PC-3 (cell line): ENCODE measurements at regions not wholly inside any gene's neighbourhood (a gene's known extent, or its start where the extent isn't known, plus 50 kb on each side); places are given as distances from the start of the nearest gene placed in this dataset.
"Not testable (repeated sequence)": the region's sequence is repeated elsewhere in the genome, so short reads cannot be mapped to it uniquely, and the experiment has no call there.

ENCODE experiments used
- ATAC-seq: fragments of 200-7000 bp; cut with Tn5 transposase; 2 replicates; pipeline ENCODE4 v1.9.1; 2020; ENCODE audit warnings: mild to moderate bottlenecking, moderate library complexity
- BruUV-seq: library from RNA; stranded (reverse); fragments of 400-500 nt; replicated peaks from 2 replicates; lab custom pipeline; 2021; lab: Mats Ljungman, UMichigan
- CTCF ChIA-PET: fragments of 300-600 bp; sonication (Branson Sonifier 250); formaldehyde crosslinking; loops from one replicate; lab custom pipeline; 2022; ENCODE audit warnings: antibody characterized with exemption; lab: Charles Lee
- POLR2A ChIA-PET: fragments of 300-600 bp; sonication (Branson Sonifier 250); formaldehyde crosslinking; loops from one replicate; lab custom pipeline; 2022; ENCODE audit warnings: antibody characterized with exemption; ENCODE audit not compliant: unreplicated experiment; lab: Charles Lee
- DNase-seq: peaks from one replicate; pipeline ENCODE4 v3.0.0-alpha.2; 2015
- H2AFZ ChIP-seq: fragments of 300-600 bp; sonication (generic); 2 replicates; pipeline ENCODE4 v1.6.0; 2016; ENCODE audit warnings: antibody characterized with exemption, low read length
- H3F3A ChIP-seq: fragments of 300-600 bp; sonication (generic); one replicate; pipeline ENCODE4 v1.6.0; 2017; ENCODE audit warnings: antibody characterized with exemption, low read length, control low read depth, mild to moderate bottlenecking; ENCODE audit not compliant: unreplicated experiment
- H3K27ac ChIP-seq: fragments of 300-600 bp; sonication (generic); 2 replicates; pipeline ENCODE4 v1.5.1; 2016; ENCODE audit warnings: mild to moderate bottlenecking, low read length
- H3K27me3 ChIP-seq: fragments of 300-600 bp; sonication (generic); 2 replicates; pipeline ENCODE4 v1.6.1; 2016; ENCODE audit warnings: low read length, mixed read lengths
- H3K36me3 ChIP-seq: fragments of 300-600 bp; sonication (generic); 2 replicates; pipeline ENCODE4 v1.6.1; 2016; ENCODE audit warnings: low read depth, mixed run types, low read length, mixed read lengths
- H3K4me1 ChIP-seq: fragments of 300-600 bp; sonication (generic); 2 replicates; pipeline ENCODE4 v1.5.1; 2016; ENCODE audit warnings: low read length; ENCODE audit not compliant: insufficient read depth
- H3K4me2 ChIP-seq: fragments of 300-600 bp; sonication (generic); 2 replicates; pipeline ENCODE4 v1.6.0; 2016; ENCODE audit warnings: low read length
- H3K4me3 ChIP-seq: fragments of 300-600 bp; sonication (generic); 2 replicates; pipeline ENCODE4 v1.5.1; 2016; ENCODE audit warnings: mild to moderate bottlenecking, low read length, mixed read lengths
- H3K79me2 ChIP-seq: fragments of 300-600 bp; sonication (generic); 2 replicates; pipeline ENCODE4 v1.6.1; 2017; ENCODE audit warnings: low read length, mixed read lengths
- H3K9ac ChIP-seq: fragments of 300-600 bp; sonication (generic); 2 replicates; pipeline ENCODE4 v1.6.0; 2016; ENCODE audit warnings: mild to moderate bottlenecking, low read length
- H3K9me2 ChIP-seq: fragments of 300-600 bp; sonication (generic); replicated peaks from 2 replicates; pipeline ENCODE4 v1.6.1; 2016; ENCODE audit warnings: mixed run types, low read length, mixed read lengths
- H3K9me3 ChIP-seq: fragments of 300-600 bp; sonication (generic); 2 replicates; pipeline ENCODE4 v1.6.1; 2016; ENCODE audit warnings: low read length, mixed read lengths
- H4K20me1 ChIP-seq: fragments of 300-600 bp; sonication (generic); 2 replicates; pipeline ENCODE4 v1.6.1; 2016; ENCODE audit warnings: low read length, mixed read lengths
- EZH2 ChIP-seq: fragments of 300-600 bp; sonication (generic); IDR thresholded peaks from one replicate; pipeline ENCODE4 v1.6.1; 2017; ENCODE audit warnings: antibody characterized with exemption, mild to moderate bottlenecking, low read length; ENCODE audit not compliant: unreplicated experiment
- EZH2phosphoT487 ChIP-seq: fragments of 300-600 bp; sonication (generic); IDR thresholded peaks from 2 replicates; pipeline ENCODE4 v1.6.1; 2018; ENCODE audit warnings: mild to moderate bottlenecking, antibody characterized with exemption, low read length, borderline replicate concordance
- intact Hi-C: fragments of 100-400 bp; cut with micrococcal nuclease; formaldehyde crosslinking; loops from 2 replicates; pipeline ENCODE4 v1.9.0; 2023
- TF ChIP-seq, protein P1 (sequence below): fragments of 300-600 bp; sonication (generic); conservative IDR thresholded peaks from 2 replicates; pipeline ENCODE4 v1.5.1; 2017; ENCODE audit warnings: antibody characterized with exemption, low read depth, mild to moderate bottlenecking, low read length

DNA sequence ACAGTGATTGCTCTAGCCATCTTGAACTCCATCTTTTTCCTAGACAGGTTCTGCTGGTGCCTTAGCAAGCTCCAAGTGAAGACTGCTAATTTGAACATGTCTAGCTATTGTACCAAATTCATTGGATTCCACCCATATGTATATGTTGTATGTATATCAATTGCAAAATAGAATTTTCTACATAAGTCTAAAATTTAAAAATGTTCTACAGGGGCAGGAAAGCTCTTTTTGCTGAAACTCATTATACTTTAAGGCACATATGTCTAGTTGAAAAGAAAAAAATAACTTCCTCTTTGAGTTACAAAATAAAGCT, 845.3 kb downstream of the MCTP2 start:
- DNase-seq (no peak), ATAC-seq (no peak)
- Histone ChIP-seq H3K36me3 (no peaks in the 10 kb centered on the region), H3K27ac (no peak overlapping the region), H3K9me2 (no peaks in the 10 kb centered on the region), H3K4me2 (no peak overlapping the region), H3K4me1 (no peaks in the 10 kb centered on the region), H4K20me1 (no peaks in the 10 kb centered on the region), H3K79me2 (no peaks in the 10 kb centered on the region), H2AFZ (no peak overlapping the region), H3K27me3 (peaks cover 39% of the 10 kb centered on the region), H3K9me3 (no peaks in the 10 kb centered on the region), H3K9ac (no peak overlapping the region), H3F3A (no peaks in the 10 kb centered on the region), H3K4me3 (no peak overlapping the region)
- intact Hi-C loops, result no loop called here
- TF ChIP-seq, protein P1, sequence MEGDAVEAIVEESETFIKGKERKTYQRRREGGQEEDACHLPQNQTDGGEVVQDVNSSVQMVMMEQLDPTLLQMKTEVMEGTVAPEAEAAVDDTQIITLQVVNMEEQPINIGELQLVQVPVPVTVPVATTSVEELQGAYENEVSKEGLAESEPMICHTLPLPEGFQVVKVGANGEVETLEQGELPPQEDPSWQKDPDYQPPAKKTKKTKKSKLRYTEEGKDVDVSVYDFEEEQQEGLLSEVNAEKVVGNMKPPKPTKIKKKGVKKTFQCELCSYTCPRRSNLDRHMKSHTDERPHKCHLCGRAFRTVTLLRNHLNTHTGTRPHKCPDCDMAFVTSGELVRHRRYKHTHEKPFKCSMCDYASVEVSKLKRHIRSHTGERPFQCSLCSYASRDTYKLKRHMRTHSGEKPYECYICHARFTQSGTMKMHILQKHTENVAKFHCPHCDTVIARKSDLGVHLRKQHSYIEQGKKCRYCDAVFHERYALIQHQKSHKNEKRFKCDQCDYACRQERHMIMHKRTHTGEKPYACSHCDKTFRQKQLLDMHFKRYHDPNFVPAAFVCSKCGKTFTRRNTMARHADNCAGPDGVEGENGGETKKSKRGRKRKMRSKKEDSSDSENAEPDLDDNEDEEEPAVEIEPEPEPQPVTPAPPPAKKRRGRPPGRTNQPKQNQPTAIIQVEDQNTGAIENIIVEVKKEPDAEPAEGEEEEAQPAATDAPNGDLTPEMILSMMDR, result no peak
- TF ChIP-seq EZH2phosphoT487 (no peak), EZH2 (no peak)
- CTCF ChIA-PET, result no interaction called here
- BruUV-seq, result no TSS peak
- POLR2A ChIA-PET, result no interaction called here

DNA sequence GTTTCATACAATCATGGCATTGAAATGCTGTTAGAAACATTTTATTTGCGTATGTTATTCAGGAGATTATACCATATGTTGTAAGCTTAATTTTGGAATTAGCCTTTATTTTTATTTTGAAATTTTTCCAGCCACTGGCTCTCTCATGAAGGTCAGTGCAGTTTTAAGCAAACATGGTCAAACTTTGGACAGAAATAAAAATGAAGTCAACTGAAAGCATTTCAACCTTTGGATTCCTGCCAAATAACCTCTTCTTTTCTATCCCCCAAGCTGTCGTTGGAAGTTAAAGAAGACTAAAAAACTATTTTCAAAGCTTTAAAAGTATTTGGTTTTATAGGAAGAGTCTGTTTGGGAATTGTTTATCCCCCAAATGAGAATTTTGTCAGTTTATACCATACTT, 846.6 kb downstream of the MCTP2 start:
- no peaks in the 10 kb centered on the region for H3K9me3 ChIP-seq
- intact Hi-C loops, result no loop called here
- CTCF ChIA-PET, result no interaction called here

DNA sequence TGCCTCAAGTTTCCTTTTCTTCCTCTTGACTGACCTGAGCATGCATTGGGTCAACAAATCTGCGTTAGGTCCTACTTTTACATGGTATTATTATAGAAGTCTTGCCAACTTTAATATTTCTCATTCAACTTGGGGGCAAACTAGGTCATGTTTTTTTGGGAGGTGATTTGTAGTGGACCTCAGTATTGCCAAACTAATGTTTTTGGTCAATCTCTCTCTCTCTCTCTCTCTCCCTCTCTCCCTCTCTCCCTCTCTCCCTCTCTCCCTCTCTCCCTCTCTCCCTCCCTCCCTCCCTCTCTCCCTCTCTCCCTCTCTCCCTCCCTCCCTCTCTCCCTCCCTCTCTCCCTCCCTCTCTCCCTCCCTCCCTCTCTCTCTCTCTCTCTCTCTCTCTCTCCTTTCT, 848.9 kb downstream of the MCTP2 start:
- H2AFZ ChIP-seq, POLR2A ChIA-PET, CTCF ChIA-PET, H3K79me2 ChIP-seq, BruUV-seq, H3K9me3 ChIP-seq, H3K4me2 ChIP-seq, ATAC-seq, H3K4me1 ChIP-seq, H3K4me3 ChIP-seq, H4K20me1 ChIP-seq, H3F3A ChIP-seq, intact Hi-C loops, H3K27ac ChIP-seq, H3K36me3 ChIP-seq, H3K9me2 ChIP-seq, H3K9ac ChIP-seq, DNase-seq: not testable (repeated sequence)
- H3K27me3 ChIP-seq, result peaks cover 40% of the 10 kb centered on the region

More for the DNA sequence above, 846.6 kb downstream of the MCTP2 start:
- TF ChIP-seq EZH2, result no peak
- TF ChIP-seq EZH2phosphoT487, result no peak
- TF ChIP-seq, protein P1, result no peak
- Histone ChIP-seq H3K27ac (no peak overlapping the region), H3K4me1 (no peaks in the 10 kb centered on the region), H3K36me3 (no peaks in the 10 kb centered on the region), H3K4me2 (no peak overlapping the region), H3K27me3 (peaks cover 39% of the 10 kb centered on the region), H3F3A (no peaks in the 10 kb centered on the region), H3K79me2 (no peaks in the 10 kb centered on the region), H3K9ac (no peak overlapping the region), H3K9me2 (no peaks in the 10 kb centered on the region), H4K20me1 (no peaks in the 10 kb centered on the region), H2AFZ (no peak overlapping the region), H3K4me3 (no peak overlapping the region)
- ATAC-seq, result no peak
- DNase-seq, result no peak
- POLR2A ChIA-PET, result no interaction called here
- no TSS peak for BruUV-seq
